ENCODE measurements at regions not wholly inside any gene's neighbourhood (a gene's known extent, or its start where the extent isn't known, plus 50 kb on each side); places are given as distances from the start of the nearest gene placed in this dataset.

GRCh38 chr3:152638214-152638613 is 196.7 kb upstream of the P2RY1 start:
- Histone ChIP-seq H3K27ac (no peak overlapping the region), H3K9me3 (no peaks in the 10 kb centered on the region), H3K27me3 (replicated peaks in 1 of 7) (no peaks in the 10 kb centered on the region), H3K4me3 (no peak overlapping the region), H3K4me1 (no peaks in the 10 kb centered on the region), H3K36me3 (no peaks in the 10 kb centered on the region)
- TF ChIP-seq CTCF (IDR thresholded peaks at IDR 0.05 in 8 of 11, conservative IDR thresholded peaks at IDR 0.05 in 3 of 11) (no peak), POLR2AphosphoS5 (IDR thresholded peaks at IDR 0.05) (no peak), POLR2A (IDR thresholded peaks at IDR 0.05) (no peak)
- intact Hi-C loops (cut with DNase I; ENCODE audit: low total_unique reads): no loop called here
- 93 to 97% (median 95%) methylated on average over 4 of the region's 4 CpGs for WGBS, 5 donors
- no peak for DNase-seq

GRCh38 chr3:152638707-152639450 is 196.1 kb upstream of the P2RY1 start:
- 72 to 85% (median 77%) methylated on average over 8 of the region's 8 CpGs for WGBS, 5 donors
- TF ChIP-seq POLR2AphosphoS5 (IDR thresholded peaks at IDR 0.05) (no peak), POLR2A (IDR thresholded peaks at IDR 0.05) (no peak), CTCF (IDR thresholded peaks at IDR 0.05 in 8 of 11, conservative IDR thresholded peaks at IDR 0.05 in 3 of 11) (no peak)
- H3K4me1 ChIP-seq: no peaks in the 10 kb centered on the region

GRCh38 chr3:152641198-152641597 is 193.7 kb upstream of the P2RY1 start:
- H3K4me3 ChIP-seq: no peak overlapping the region
- H3K36me3 ChIP-seq: no peaks in the 10 kb centered on the region
- no peaks in the 10 kb centered on the region for H3K4me1 ChIP-seq
- peaks cover 0 to 17% (median 8%) of the 10 kb centered on the region in 8 donors for H3K9me3 ChIP-seq
- intact Hi-C loops (cut with DNase I; ENCODE audit: low total_unique reads): no loop called here
- H3K27me3 ChIP-seq (replicated peaks in 1 of 7): no peaks in the 10 kb centered on the region
- TF ChIP-seq CTCF (IDR thresholded peaks at IDR 0.05 in 8 of 11, conservative IDR thresholded peaks at IDR 0.05 in 3 of 11): no peak
- no peak for TF ChIP-seq POLR2AphosphoS5 (IDR thresholded peaks at IDR 0.05)
- TF ChIP-seq POLR2A (IDR thresholded peaks at IDR 0.05): no peak
- WGBS, 5 donors: 92 to 100% (median 98%) methylated on average over 1 of the region's 1 CpG
- H3K27ac ChIP-seq: no peak overlapping the region
- no peak for DNase-seq

More at GRCh38 chr3:152638707-152639450, 196.1 kb upstream of the P2RY1 start:
- H3K4me3 ChIP-seq: no peak overlapping the region
- H3K36me3 ChIP-seq: no peaks in the 10 kb centered on the region
- H3K27me3 ChIP-seq (replicated peaks in 1 of 7): no peaks in the 10 kb centered on the region
- intact Hi-C loops (cut with DNase I; ENCODE audit: low total_unique reads): no loop called here
- no peak for DNase-seq
- H3K27ac ChIP-seq: no peak overlapping the region
- H3K9me3 ChIP-seq: peaks cover 0 to under 1% (median 0%) of the 10 kb centered on the region in 8 donors

GRCh38 chr3:152642658-152643057 is 192.3 kb upstream of the P2RY1 start:
- Histone ChIP-seq H3K4me3 (no peak overlapping the region), H3K27me3 (replicated peaks in 1 of 7) (no peaks in the 10 kb centered on the region), H3K4me1 (no peaks in the 10 kb centered on the region), H3K36me3 (no peaks in the 10 kb centered on the region), H3K9me3 (peaks cover 0 to 17% (median 8%) of the 10 kb centered on the region in 8 donors), H3K27ac (no peak overlapping the region)
- 91 to 99% (median 94%) methylated on average over 2 of the region's 2 CpGs for WGBS, 5 donors
- no peak for TF ChIP-seq CTCF (IDR thresholded peaks at IDR 0.05 in 8 of 11, conservative IDR thresholded peaks at IDR 0.05 in 3 of 11)
- TF ChIP-seq POLR2AphosphoS5 (IDR thresholded peaks at IDR 0.05): no peak
- no peak for TF ChIP-seq POLR2A (IDR thresholded peaks at IDR 0.05)
- no peak for DNase-seq
- intact Hi-C loops (cut with DNase I; ENCODE audit: low total_unique reads): no loop called here
